Kidney (tissue), 13 donors: ENCODE measurements at regions not wholly inside any gene's neighbourhood (a gene's known extent, or its start where the extent isn't known, plus 50 kb on each side); places are given as distances from the start of the nearest gene placed in this dataset.
A peak's percentile ranks its signal among the peaks of the same experiment; 100 is the strongest.

Source experiments
- DNase-seq, 5 donors: peaks; one replicate each; pipeline ENCODE4 v3.0.0-alpha.2; 2013 to 2020
- FAIRE-seq: peaks from 2 replicates; lab custom pipeline; 2012; peaks lifted over from hg19 to GRCh38; lab: Jason Lieb, UNC
- H3K27ac ChIP-seq, 2 donors: one replicate each; pipeline ENCODE4 v1.7.0; 2013; ENCODE audit warnings: low read depth in 2 of 2, low read length in 2 of 2, inconsistent platforms in 1 of 2
- H3K27me3 ChIP-seq: one replicate; pipeline ENCODE4 v1.7.1; 2013; ENCODE audit warnings: low read length, inconsistent platforms; ENCODE audit not compliant: control insufficient read depth, insufficient read depth
- H3K36me3 ChIP-seq, 3 donors: one replicate each; pipeline versions ENCODE4 v1.7.0 to v1.7.1; 2013; ENCODE audit warnings: low read length in 3 of 3, control low read depth in 1 of 3, inconsistent platforms in 1 of 3; ENCODE audit not compliant: insufficient read depth in 3 of 3, control insufficient read depth in 2 of 3
- H3K4me1 ChIP-seq, 3 donors: one replicate each; pipeline versions ENCODE4 v1.7.0 to v1.7.1; 2013; ENCODE audit warnings: low read length in 3 of 3, inconsistent platforms in 1 of 3, low read depth in 1 of 3; ENCODE audit not compliant: control insufficient read depth in 2 of 3, insufficient read depth in 2 of 3
- H3K4me3 ChIP-seq, 3 donors: one replicate each; pipeline versions ENCODE4 v1.7.0 to v1.8.1; 2013; ENCODE audit warnings: low read length in 3 of 3, control low read depth in 1 of 3, inconsistent platforms in 1 of 3
- H3K9ac ChIP-seq, 3 donors: one replicate each; pipeline versions ENCODE4 v1.7.0 to v1.7.1; 2013; ENCODE audit warnings: low read length in 3 of 3, control low read depth in 1 of 3, inconsistent platforms in 1 of 3
- H3K9me3 ChIP-seq, 3 donors: one replicate each; pipeline versions ENCODE4 v1.7.0 to v1.7.1; 2013; ENCODE audit warnings: low read length in 3 of 3, control low read depth in 1 of 3, inconsistent platforms in 1 of 3; ENCODE audit not compliant: control insufficient read depth in 2 of 3, insufficient read depth in 1 of 3
- CTCF ChIP-seq: IDR thresholded peaks from 3 replicates; pipeline ENCODE4 v1.5.1; 2012; ENCODE audit warnings: mild to moderate bottlenecking, moderate library complexity, borderline replicate concordance; ENCODE audit not compliant: insufficient read depth; ENCODE audit errors: extremely low read depth
- intact Hi-C: fragments of 100-400 bp; cut with DNase I; formaldehyde crosslinking; loops from one replicate; pipeline ENCODE4 v1.11.1; 2022
- donor health status: control.
- donor health status: control.
- donor health status: control.
- donor health status: control.
- donor health status: control.
- donor health status: DM: yes; HTN: yes; CAD: no.
- donor health status: Normal renal cell carcinoma (clear cell type).

GRCh38 chr2:2798337-2798736 is 467.3 kb upstream of the MYT1L start:
- H3K27me3 ChIP-seq = no peaks in the 10 kb centered on the region
- no peak for DNase-seq
- H3K4me1 ChIP-seq = no peaks in the 10 kb centered on the region
- no peak overlapping the region for H3K4me3 ChIP-seq
- no peak overlapping the region for H3K9ac ChIP-seq
- H3K36me3 ChIP-seq = no peaks in the 10 kb centered on the region
- H3K27ac ChIP-seq = no peak overlapping the region
- no peak for FAIRE-seq
- intact Hi-C loops = no loop called here
- H3K9me3 ChIP-seq = no peaks in the 10 kb centered on the region
- TF ChIP-seq CTCF = no peak

DNA sequence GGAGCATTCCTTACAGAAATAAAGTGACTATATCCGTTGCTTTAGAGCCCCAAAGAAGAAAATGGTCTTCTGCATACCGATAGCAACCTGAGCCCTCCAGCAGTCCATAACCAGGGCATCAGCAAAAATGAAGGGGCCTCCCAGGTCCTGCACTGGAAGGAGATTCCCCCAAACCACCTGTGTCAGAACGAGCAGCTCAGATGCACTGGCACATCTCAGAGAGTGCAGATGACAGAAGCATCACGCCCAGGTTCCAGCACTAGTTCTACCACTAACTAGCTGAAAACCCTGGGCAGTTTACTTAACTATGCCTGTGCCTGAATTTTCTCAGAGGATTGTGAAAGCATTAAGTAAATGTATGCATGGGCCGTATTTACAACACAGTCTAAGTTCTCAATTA is 466.7 kb upstream of the MYT1L start:
- Histone ChIP-seq H3K9ac (no peak overlapping the region), H3K4me1 (no peaks in the 10 kb centered on the region), H3K4me3 (no peak overlapping the region), H3K27me3 (no peaks in the 10 kb centered on the region), H3K9me3 (no peaks in the 10 kb centered on the region), H3K36me3 (no peaks in the 10 kb centered on the region), H3K27ac (no peak overlapping the region)
- intact Hi-C loops = no loop called here
- DNase-seq (no peak), FAIRE-seq (no peak)
- TF ChIP-seq CTCF = no peak

- DNase-seq = peak in 1 of 5 donors; percentile 57
- Histone ChIP-seq H3K27me3 (no peaks in the 10 kb centered on the region), H3K9me3 (no peaks in the 10 kb centered on the region), H3K4me1 (no peaks in the 10 kb centered on the region), H3K36me3 (no peaks in the 10 kb centered on the region), H3K4me3 (no peak overlapping the region), H3K9ac (no peak overlapping the region), H3K27ac (no peak overlapping the region)
- intact Hi-C loops = no loop called here
- TF ChIP-seq CTCF = no peak
- FAIRE-seq = no peak
These were observed 465.1 kb upstream of the MYT1L start for GRCh38 chr2:2796207-2796606.

DNA sequence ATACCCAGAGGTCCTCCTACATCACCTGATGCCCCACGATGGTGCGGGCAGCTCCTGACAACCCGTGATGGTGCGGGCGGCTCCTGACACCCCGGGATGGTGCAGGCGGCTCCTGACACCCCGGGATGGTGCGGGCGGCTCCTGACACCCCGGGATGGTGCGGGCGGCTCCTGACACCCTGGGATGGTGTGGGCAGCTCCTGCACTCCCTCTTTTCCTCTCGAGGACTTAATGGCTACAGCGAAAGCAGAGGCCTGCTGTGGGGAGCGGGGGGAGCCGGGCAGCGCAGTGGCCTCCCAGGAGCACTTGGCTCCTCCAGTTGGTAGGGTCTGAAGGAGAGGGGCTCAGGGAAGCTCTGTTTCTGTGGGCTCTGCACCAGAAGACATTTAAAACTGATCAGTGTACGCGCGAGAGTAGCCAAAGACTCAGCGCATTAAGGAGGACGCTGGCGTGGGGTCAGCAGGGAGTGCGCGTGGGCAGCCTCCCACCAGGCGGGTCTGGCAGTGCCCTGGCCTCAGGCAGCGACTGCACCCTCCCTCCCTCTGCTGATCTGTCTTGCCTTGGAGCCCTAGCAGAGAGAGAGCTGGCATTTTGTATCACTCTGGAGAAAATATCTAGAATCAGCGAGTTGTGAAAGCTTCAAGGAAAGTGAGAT is 464.5 kb upstream of the MYT1L start:
- Histone ChIP-seq H3K9me3 (no peaks in the 10 kb centered on the region), H3K4me1 (no peaks in the 10 kb centered on the region), H3K9ac (no peak overlapping the region), H3K27me3 (no peaks in the 10 kb centered on the region), H3K27ac (no peak overlapping the region), H3K36me3 (no peaks in the 10 kb centered on the region), H3K4me3 (no peak overlapping the region)
- no peak for DNase-seq
- no peak for FAIRE-seq
- intact Hi-C loops = no loop called here
- no peak for TF ChIP-seq CTCF
